ENCODE measurements at regions not wholly inside any gene's neighbourhood (a gene's known extent, or its start where the extent isn't known, plus 50 kb on each side); places are given as distances from the start of the nearest gene placed in this dataset.

DNA sequence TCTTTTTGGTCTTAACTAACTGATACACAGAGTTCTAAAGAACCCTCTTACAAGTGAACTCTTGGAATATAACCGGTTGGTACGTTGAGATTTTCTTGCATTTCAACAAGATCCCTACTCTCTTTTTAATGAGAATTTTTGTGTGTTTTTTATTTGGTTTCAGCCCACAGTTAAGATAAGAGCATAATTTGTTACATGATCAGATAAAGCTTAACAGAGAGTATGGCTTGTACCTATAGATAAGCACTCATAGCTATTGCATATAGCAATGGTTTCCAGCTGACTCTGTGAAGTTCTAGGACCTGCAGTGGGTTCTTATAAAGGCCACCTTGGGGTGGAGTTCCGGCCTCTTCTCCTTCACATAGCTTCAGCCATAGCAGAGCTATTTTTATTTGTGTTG, 143.3 kb downstream of the SNX10 start:
- Histone ChIP-seq H3K27me3 (ENCODE audit: insufficient read depth in 3 of 3, low read length in 2 of 3) (no peaks in the 10 kb centered on the region), H3K36me3 (ENCODE audit: insufficient read depth in 1 of 2, low read depth in 1 of 2) (no peaks in the 10 kb centered on the region), H3K27ac (no peak overlapping the region), H3K4me3 (no peak overlapping the region), H3K9me3 (no peaks in the 10 kb centered on the region), H3K4me1 (no peaks in the 10 kb centered on the region)
- no peak for DNase-seq
- 64 to 86% (median 83%) methylated on average over 3 of the region's 3 CpGs for WGBS, 3 donors
- TF ChIP-seq, protein P1, sequence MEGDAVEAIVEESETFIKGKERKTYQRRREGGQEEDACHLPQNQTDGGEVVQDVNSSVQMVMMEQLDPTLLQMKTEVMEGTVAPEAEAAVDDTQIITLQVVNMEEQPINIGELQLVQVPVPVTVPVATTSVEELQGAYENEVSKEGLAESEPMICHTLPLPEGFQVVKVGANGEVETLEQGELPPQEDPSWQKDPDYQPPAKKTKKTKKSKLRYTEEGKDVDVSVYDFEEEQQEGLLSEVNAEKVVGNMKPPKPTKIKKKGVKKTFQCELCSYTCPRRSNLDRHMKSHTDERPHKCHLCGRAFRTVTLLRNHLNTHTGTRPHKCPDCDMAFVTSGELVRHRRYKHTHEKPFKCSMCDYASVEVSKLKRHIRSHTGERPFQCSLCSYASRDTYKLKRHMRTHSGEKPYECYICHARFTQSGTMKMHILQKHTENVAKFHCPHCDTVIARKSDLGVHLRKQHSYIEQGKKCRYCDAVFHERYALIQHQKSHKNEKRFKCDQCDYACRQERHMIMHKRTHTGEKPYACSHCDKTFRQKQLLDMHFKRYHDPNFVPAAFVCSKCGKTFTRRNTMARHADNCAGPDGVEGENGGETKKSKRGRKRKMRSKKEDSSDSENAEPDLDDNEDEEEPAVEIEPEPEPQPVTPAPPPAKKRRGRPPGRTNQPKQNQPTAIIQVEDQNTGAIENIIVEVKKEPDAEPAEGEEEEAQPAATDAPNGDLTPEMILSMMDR (IDR thresholded peaks at IDR 0.05), result no peak
- ATAC-seq, result no peak
- intact Hi-C loops (cut with DNase I), result no loop called here

DNA sequence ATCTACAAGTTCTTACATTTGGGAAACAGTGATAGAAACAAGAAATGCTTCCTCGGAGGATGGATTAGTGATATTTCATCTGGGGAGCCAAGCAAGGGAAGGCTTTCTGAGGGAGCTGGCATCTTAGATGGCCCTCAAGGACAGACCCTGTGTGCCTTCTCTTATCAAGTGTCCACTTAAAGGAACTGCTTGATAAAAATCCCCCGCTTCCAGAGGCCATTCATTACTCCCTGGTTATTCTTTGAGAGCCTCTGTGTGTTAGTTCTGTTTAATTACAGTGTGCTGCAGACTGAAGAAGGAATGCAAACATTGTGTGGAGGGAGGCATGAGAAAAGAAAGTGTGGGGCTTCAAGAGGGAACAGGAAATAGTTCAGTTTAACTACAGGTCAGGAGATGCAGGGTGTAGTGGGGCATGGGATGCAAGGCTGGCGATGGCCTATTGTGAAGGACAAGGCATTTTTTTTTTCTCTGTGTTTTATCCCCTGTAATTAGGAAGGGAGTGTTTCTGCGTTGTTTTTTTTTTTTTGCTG, 145.4 kb downstream of the SNX10 start:
- WGBS, 3 donors, result 86 to 95% (median 87%) methylated on average over 4 of the region's 4 CpGs

GRCh38 chr7:26438078-26438477, 146.4 kb downstream of the SNX10 start:
- Histone ChIP-seq H3K9me3 (no peaks in the 10 kb centered on the region), H3K36me3 (ENCODE audit: insufficient read depth in 1 of 2, low read depth in 1 of 2) (no peaks in the 10 kb centered on the region), H3K4me3 (no peak overlapping the region), H3K27ac (no peak overlapping the region), H3K27me3 (ENCODE audit: insufficient read depth in 3 of 3, low read length in 2 of 3) (no peaks in the 10 kb centered on the region), H3K4me1 (no peaks in the 10 kb centered on the region)
- ATAC-seq, result no peak
- intact Hi-C loops (cut with DNase I), result no loop called here
- WGBS, 3 donors, result 74 to 80% (median 76%) methylated on average over 1 of the region's 1 CpG
- DNase-seq, result no peak
- TF ChIP-seq, protein P1 (IDR thresholded peaks at IDR 0.05), result no peak

More for the DNA sequence above, 145.4 kb downstream of the SNX10 start:
- intact Hi-C loops (cut with DNase I), result no loop called here
- DNase-seq (no peak), ATAC-seq (no peak)
- no peaks in the 10 kb centered on the region for H3K9me3 ChIP-seq
- H3K36me3 ChIP-seq (ENCODE audit: insufficient read depth in 1 of 2, low read depth in 1 of 2), result no peaks in the 10 kb centered on the region
- H3K27ac ChIP-seq, result no peak overlapping the region
- no peak overlapping the region for H3K4me3 ChIP-seq
- no peaks in the 10 kb centered on the region for H3K4me1 ChIP-seq
- H3K27me3 ChIP-seq (ENCODE audit: insufficient read depth in 3 of 3, low read length in 2 of 3), result no peaks in the 10 kb centered on the region
- TF ChIP-seq, protein P1 (IDR thresholded peaks at IDR 0.05), result no peak

- DNase-seq (no peak), ATAC-seq (no peak)
- Histone ChIP-seq H3K27ac (no peak overlapping the region), H3K27me3 (ENCODE audit: insufficient read depth in 3 of 3, low read length in 2 of 3) (no peaks in the 10 kb centered on the region), H3K4me1 (no peaks in the 10 kb centered on the region), H3K4me3 (no peak overlapping the region), H3K36me3 (ENCODE audit: insufficient read depth in 1 of 2, low read depth in 1 of 2) (no peaks in the 10 kb centered on the region), H3K9me3 (no peaks in the 10 kb centered on the region)
- TF ChIP-seq, protein P1 (IDR thresholded peaks at IDR 0.05), result no peak
- WGBS, 3 donors, result 71 to 81% (median 74%) methylated on average over 7 of the region's 7 CpGs
- intact Hi-C loops (cut with DNase I), result no loop called here
Measured at GRCh38 chr7:26439521-26440232, 148.0 kb downstream of the SNX10 start.
